Ammon's horn (tissue), 1 donor: ENCODE measurements at regions not wholly inside any gene's neighbourhood (a gene's known extent, or its start where the extent isn't known, plus 50 kb on each side); places are given as distances from the start of the nearest gene placed in this dataset.
A peak's percentile ranks its signal among the peaks of the same experiment; 100 is the strongest.
"Not testable (repeated sequence)": the region's sequence is repeated elsewhere in the genome, so short reads cannot be mapped to it uniquely, and the experiment has no call there.

Experiments
- DNase-seq: peaks from one replicate; pipeline ENCODE4 v3.0.0-alpha.2; 2016; ENCODE audit warnings: low spot score

- DNase-seq: no peak
These were observed 80.1 kb upstream of the SRD5A2 start for GRCh38 chr2:31660812-31661335.

DNA sequence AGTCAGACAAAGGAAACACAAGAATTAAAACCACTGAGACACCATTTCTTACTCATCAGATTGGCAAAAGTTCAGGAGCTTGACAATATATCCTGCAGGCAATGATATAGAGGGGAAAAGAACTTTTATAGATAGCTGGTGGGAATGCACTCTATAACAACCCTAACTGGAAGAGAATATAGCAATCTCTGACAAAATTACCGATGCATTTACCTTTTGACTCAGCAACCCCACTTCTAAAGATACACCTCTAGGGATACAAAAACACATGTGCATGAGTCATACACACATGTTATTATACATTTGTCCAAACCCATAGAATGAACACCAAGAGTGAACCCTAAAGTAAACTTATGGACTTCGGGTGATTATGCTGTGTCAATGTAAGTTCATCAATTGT is 79.4 kb upstream of the SRD5A2 start:
- DNase-seq: no peak

DNA sequence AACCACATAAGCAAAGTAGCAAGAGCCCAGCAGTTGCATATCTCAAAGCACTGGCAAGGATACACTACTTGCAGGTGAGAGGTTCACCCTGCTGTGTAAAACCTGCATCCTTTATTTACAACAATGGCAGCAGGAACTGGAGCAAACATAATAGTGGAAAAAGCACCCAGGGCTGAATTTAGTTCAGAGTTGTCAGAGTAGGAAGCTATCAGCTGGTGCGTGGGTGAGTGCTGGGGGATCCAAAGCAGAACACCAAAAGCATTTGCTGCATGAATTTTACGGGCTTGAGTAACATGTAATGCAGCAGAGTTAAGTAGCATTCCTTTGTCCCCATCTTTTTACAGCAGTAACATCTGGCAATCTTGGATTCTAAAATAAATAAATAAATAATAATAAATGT is 73.5 kb upstream of the SRD5A2 start:
- peak; percentile 69 for DNase-seq

- no peak for DNase-seq
These were observed 71.0 kb upstream of the SRD5A2 start for GRCh38 chr2:31651736-31652135.

DNA sequence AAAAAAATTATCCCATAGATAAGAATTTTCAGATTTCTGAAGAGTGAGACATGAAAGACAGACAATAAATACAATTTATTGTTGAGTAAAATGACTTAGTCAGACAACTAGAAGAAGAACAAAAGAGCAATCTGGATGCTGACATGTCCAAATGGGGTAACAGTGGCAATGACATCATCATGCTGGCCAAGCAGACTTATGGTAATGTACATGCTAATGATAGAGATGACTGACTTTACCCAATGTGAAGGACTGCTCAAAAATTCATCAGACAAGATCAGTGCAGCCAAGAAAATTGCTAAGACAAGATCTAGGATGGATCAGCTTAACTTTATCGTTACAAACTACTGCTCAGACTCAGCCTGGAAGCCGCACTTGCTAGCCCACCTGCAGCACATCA is 70.5 kb upstream of the SRD5A2 start:
- DNase-seq: no peak

DNA sequence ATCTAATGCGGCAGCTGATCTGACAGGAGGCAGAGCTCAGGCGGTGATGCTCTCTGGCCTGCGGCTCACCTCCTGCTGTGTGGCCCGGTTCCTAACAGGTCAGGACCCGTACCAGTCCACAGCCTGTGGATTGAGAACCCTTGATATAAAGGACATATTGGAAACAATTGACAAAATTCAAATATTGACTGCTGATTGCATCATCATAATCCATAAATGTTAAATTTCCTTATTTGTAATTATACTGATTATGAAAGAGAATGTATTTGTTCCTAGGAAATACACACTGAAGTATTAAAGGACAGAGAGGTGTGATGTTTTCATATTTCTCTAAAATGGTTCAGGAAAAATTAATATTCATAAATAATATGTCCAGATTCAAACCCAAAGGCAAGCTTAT is 63.8 kb upstream of the SRD5A2 start:
- no peak for DNase-seq

GRCh38 chr2:31642707-31643106 is 62.0 kb upstream of the SRD5A2 start:
- no peak for DNase-seq

- DNase-seq: not testable (repeated sequence)
These were observed 51.5 kb upstream of the SRD5A2 start for GRCh38 chr2:31632201-31632600.
